ENCODE measurements at regions not wholly inside any gene's neighbourhood (a gene's known extent, or its start where the extent isn't known, plus 50 kb on each side); places are given as distances from the start of the nearest gene placed in this dataset.
"Not testable (repeated sequence)": the region's sequence is repeated elsewhere in the genome, so short reads cannot be mapped to it uniquely, and the experiment has no call there.

- TF ChIP-seq CTCF (conservative IDR thresholded peaks at IDR 0.05) = no peak
- no peak overlapping the region for H3K27ac ChIP-seq (ENCODE audit: low read depth, low read length)
- 79% methylated on average over 1 of the region's 1 CpG; no CpG with 5 or more reads in 1 of the 2 experiments for WGBS, 2 experiments (ENCODE audit: insufficient coverage in 1 of 2, insufficient read length in 1 of 2)
- no peaks in the 10 kb centered on the region for H3K36me3 ChIP-seq (ENCODE audit: control insufficient read depth, insufficient read depth, low read length)
- Mint-ChIP-seq H3K4me3 (no peak overlapping the region), H3K27ac (no peak overlapping the region), H3K36me3 (ENCODE audit: low read depth) (no peaks in the 10 kb centered on the region), H3K27me3 (ENCODE audit: insufficient read depth) (peaks cover 10% of the 10 kb centered on the region), H3K4me1 (no peaks in the 10 kb centered on the region), H3K9me3 (no peaks in the 10 kb centered on the region)
- H3K9me3 ChIP-seq (ENCODE audit: control insufficient read depth, low read length) = peaks cover under 1% of the 10 kb centered on the region
- H3K9ac ChIP-seq (ENCODE audit: extremely low read depth, low read length, poor library complexity, severe bottlenecking) = no peak overlapping the region
- H3K4me3 ChIP-seq (ENCODE audit: low read length) = no peak overlapping the region
- no peak for DNase-seq
- no peaks in the 10 kb centered on the region for H3K4me1 ChIP-seq (ENCODE audit: control insufficient read depth, insufficient read depth, low read length)
- H3K27me3 ChIP-seq (ENCODE audit: control insufficient read depth, insufficient read depth, low read length, poor library complexity, severe bottlenecking) = no peaks in the 10 kb centered on the region
These were observed 80.2 kb downstream of the DKK1 start for GRCh38 chr10:52394246-52394645.

GRCh38 chr10:52400562-52400961 lies 86.5 kb downstream of the DKK1 start:
- no peak for TF ChIP-seq CTCF (conservative IDR thresholded peaks at IDR 0.05)
- Histone ChIP-seq H3K4me1 (ENCODE audit: control insufficient read depth, insufficient read depth, low read length) (no peaks in the 10 kb centered on the region), H3K4me3 (ENCODE audit: low read length) (no peak overlapping the region), H3K36me3 (ENCODE audit: control insufficient read depth, insufficient read depth, low read length) (no peaks in the 10 kb centered on the region), H3K27me3 (ENCODE audit: control insufficient read depth, insufficient read depth, low read length, poor library complexity, severe bottlenecking) (no peaks in the 10 kb centered on the region), H3K27ac (ENCODE audit: low read depth, low read length) (no peak overlapping the region), H3K9ac (ENCODE audit: extremely low read depth, low read length, poor library complexity, severe bottlenecking) (no peak overlapping the region), H3K9me3 (ENCODE audit: control insufficient read depth, low read length) (peaks cover 28% of the 10 kb centered on the region)
- peaks cover 3% of the 10 kb centered on the region for H3K36me3 Mint-ChIP-seq (ENCODE audit: low read depth)
- no peak for DNase-seq
- H3K27ac Mint-ChIP-seq = no peak overlapping the region
- WGBS, 2 experiments (ENCODE audit: insufficient coverage in 1 of 2, insufficient read length in 1 of 2) = 84 to 88% methylated on average over 1 of the region's 1 CpG
- no peak overlapping the region for H3K4me3 Mint-ChIP-seq
- no peaks in the 10 kb centered on the region for H3K27me3 Mint-ChIP-seq (ENCODE audit: insufficient read depth)
- peaks cover 17% of the 10 kb centered on the region for H3K9me3 Mint-ChIP-seq
- H3K4me1 Mint-ChIP-seq = no peaks in the 10 kb centered on the region

- not testable (repeated sequence) for H3K36me3 ChIP-seq (ENCODE audit: control insufficient read depth, insufficient read depth, low read length); H3K27ac ChIP-seq (ENCODE audit: low read depth, low read length); H3K36me3 Mint-ChIP-seq (ENCODE audit: low read depth); H3K4me1 ChIP-seq (ENCODE audit: control insufficient read depth, insufficient read depth, low read length); H3K9ac ChIP-seq (ENCODE audit: extremely low read depth, low read length, poor library complexity, severe bottlenecking); H3K27me3 ChIP-seq (ENCODE audit: control insufficient read depth, insufficient read depth, low read length, poor library complexity, severe bottlenecking); H3K27ac Mint-ChIP-seq; H3K4me1 Mint-ChIP-seq; DNase-seq; H3K4me3 ChIP-seq (ENCODE audit: low read length); H3K4me3 Mint-ChIP-seq; H3K27me3 Mint-ChIP-seq (ENCODE audit: insufficient read depth)
- peaks cover 17% of the 10 kb centered on the region for H3K9me3 Mint-ChIP-seq
- peaks cover 28% of the 10 kb centered on the region for H3K9me3 ChIP-seq (ENCODE audit: control insufficient read depth, low read length)
- 85 to 91% methylated on average over 2 of the region's 3 CpGs for WGBS, 2 experiments (ENCODE audit: insufficient coverage in 1 of 2, insufficient read length in 1 of 2)
These were observed 89.7 kb downstream of the DKK1 start for GRCh38 chr10:52403801-52404200.

GRCh38 chr10:52409195-52409594 lies 95.1 kb downstream of the DKK1 start:
- H3K9me3 Mint-ChIP-seq = no peaks in the 10 kb centered on the region
- no peaks in the 10 kb centered on the region for H3K4me1 ChIP-seq (ENCODE audit: control insufficient read depth, insufficient read depth, low read length)
- H3K27ac Mint-ChIP-seq = no peak overlapping the region
- H3K27me3 Mint-ChIP-seq (ENCODE audit: insufficient read depth) = no peaks in the 10 kb centered on the region
- DNase-seq = no peak
- no peaks in the 10 kb centered on the region for H3K36me3 ChIP-seq (ENCODE audit: control insufficient read depth, insufficient read depth, low read length)
- TF ChIP-seq CTCF (conservative IDR thresholded peaks at IDR 0.05) = no peak
- H3K27ac ChIP-seq (ENCODE audit: low read depth, low read length) = no peak overlapping the region
- H3K4me3 Mint-ChIP-seq = no peak overlapping the region
- H3K36me3 Mint-ChIP-seq (ENCODE audit: low read depth) = no peaks in the 10 kb centered on the region
- no peaks in the 10 kb centered on the region for H3K27me3 ChIP-seq (ENCODE audit: control insufficient read depth, insufficient read depth, low read length, poor library complexity, severe bottlenecking)
- no peaks in the 10 kb centered on the region for H3K9me3 ChIP-seq (ENCODE audit: control insufficient read depth, low read length)
- WGBS, 2 experiments (ENCODE audit: insufficient coverage in 1 of 2, insufficient read length in 1 of 2) = 90 to 100% methylated on average over 1 of the region's 2 CpGs
- no peak overlapping the region for H3K4me3 ChIP-seq (ENCODE audit: low read length)
- H3K9ac ChIP-seq (ENCODE audit: extremely low read depth, low read length, poor library complexity, severe bottlenecking) = no peak overlapping the region
- peaks cover 23% of the 10 kb centered on the region for H3K4me1 Mint-ChIP-seq
